Testis (tissue), 2 donors: ENCODE measurements at regions not wholly inside any gene's neighbourhood (a gene's known extent, or its start where the extent isn't known, plus 50 kb on each side); places are given as distances from the start of the nearest gene placed in this dataset.

Experiments
- DNase-seq: peaks from one replicate; pipeline ENCODE4 v3.0.0-alpha.2; 2019
- H3K27ac ChIP-seq, 2 donors: fragments of 200-600 bp; sonication (generic); one replicate each; pipeline ENCODE4 v1.5.1; 2019
- H3K27me3 ChIP-seq: fragments of 200-600 bp; sonication (generic); one replicate; pipeline ENCODE4 v1.5.1; 2019
- H3K36me3 ChIP-seq: fragments of 200-600 bp; sonication (generic); one replicate; pipeline ENCODE4 v1.5.1; 2017; ENCODE audit warnings: low read depth; ENCODE audit errors: missing control alignments
- H3K4me1 ChIP-seq: fragments of 200-600 bp; sonication (generic); one replicate; pipeline ENCODE4 v1.5.1; 2019
- H3K4me3 ChIP-seq, 2 donors: fragments of 200-600 bp; sonication (generic); one replicate each; pipeline ENCODE4 v1.5.1; 2017 to 2019
- H3K9me3 ChIP-seq: fragments of 200-600 bp; sonication (generic); one replicate; pipeline ENCODE4 v1.5.1; 2017
- POLR2A ChIP-seq: fragments of 450-650 bp; IDR thresholded peaks from one replicate; pipeline ENCODE4 v1.6.1; 2017; ENCODE audit warnings: antibody characterized with exemption, mild to moderate bottlenecking, moderate library complexity
- WGBS, 2 donors: methylation state at CpG; one replicate each; pipeline ENCODE4 v1.1.5; 2018; 5-methylcytosine and 5-hydroxymethylcytosine counted together
- intact Hi-C: fragments of 100-400 bp; cut with DNase I; formaldehyde crosslinking; loops from one replicate; pipeline ENCODE4 v1.15.1; 2023; ENCODE audit warnings: low total_unique reads
- TF ChIP-seq, protein P1 (sequence below), 3 experiments: fragments of 450-650 bp in 2 of 3; fragments of 200-600 bp in 1 of 3; sonication (generic) in 1 of 3; IDR thresholded peaks; one replicate each; pipeline ENCODE4 v1.5.1; 2016 to 2019; ENCODE audit warnings: antibody characterized with exemption in 3 of 3, mild to moderate bottlenecking in 2 of 3, moderate library complexity in 1 of 3

DNA sequence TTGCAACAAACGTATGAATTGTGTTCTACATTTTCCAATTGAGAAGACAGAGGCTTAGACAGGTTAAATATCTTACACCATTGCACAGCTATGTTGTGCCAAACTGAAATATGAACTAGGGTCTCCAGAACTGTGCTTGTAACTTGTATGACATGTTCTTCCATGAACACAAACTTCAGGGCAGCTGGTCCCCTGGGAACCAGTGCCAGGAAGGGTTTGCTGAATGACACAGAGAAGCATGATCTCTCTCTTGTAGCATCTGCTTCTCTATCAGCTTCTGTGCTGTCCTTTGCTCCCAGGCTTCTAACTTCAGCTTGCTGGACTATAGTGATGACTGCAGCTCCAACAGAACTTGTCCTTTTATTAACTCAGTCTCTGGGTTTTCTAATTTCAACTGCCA, 385.5 kb downstream of the SIPA1L2 start:
- Histone ChIP-seq H3K27me3 (no peaks in the 10 kb centered on the region), H3K36me3 (no peaks in the 10 kb centered on the region), H3K27ac (no peak overlapping the region), H3K9me3 (no peaks in the 10 kb centered on the region), H3K4me3 (no peak overlapping the region), H3K4me1 (no peaks in the 10 kb centered on the region)
- WGBS, 2 donors, result 75 to 83% methylated on average over 1 of the region's 1 CpG
- TF ChIP-seq, protein P1, sequence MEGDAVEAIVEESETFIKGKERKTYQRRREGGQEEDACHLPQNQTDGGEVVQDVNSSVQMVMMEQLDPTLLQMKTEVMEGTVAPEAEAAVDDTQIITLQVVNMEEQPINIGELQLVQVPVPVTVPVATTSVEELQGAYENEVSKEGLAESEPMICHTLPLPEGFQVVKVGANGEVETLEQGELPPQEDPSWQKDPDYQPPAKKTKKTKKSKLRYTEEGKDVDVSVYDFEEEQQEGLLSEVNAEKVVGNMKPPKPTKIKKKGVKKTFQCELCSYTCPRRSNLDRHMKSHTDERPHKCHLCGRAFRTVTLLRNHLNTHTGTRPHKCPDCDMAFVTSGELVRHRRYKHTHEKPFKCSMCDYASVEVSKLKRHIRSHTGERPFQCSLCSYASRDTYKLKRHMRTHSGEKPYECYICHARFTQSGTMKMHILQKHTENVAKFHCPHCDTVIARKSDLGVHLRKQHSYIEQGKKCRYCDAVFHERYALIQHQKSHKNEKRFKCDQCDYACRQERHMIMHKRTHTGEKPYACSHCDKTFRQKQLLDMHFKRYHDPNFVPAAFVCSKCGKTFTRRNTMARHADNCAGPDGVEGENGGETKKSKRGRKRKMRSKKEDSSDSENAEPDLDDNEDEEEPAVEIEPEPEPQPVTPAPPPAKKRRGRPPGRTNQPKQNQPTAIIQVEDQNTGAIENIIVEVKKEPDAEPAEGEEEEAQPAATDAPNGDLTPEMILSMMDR (IDR thresholded peaks at IDR 0.05), result no peak
- TF ChIP-seq POLR2A, result no peak
- no peak for DNase-seq
- intact Hi-C loops, result no loop called here

DNA sequence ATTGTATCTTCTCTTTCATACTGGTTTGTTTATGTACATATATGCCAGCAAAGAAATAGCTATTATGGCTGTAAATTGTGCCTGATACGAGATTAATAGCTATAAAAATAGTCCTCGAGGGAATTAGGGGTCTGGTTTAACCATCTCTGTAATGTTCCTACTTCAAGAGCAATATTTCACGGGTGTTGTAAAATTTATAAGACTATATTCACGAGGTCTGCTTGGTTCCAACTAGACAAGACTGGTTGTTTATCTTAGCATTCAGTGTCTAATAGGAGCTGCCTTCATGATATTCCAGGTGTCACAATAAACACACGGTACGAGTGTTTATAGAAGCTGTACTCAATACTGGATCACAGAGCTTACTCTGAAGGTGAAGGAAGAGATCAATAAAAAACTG, 389.9 kb downstream of the SIPA1L2 start:
- H3K27me3 ChIP-seq, result no peaks in the 10 kb centered on the region
- no peak for DNase-seq
- WGBS, 2 donors, result 47 to 61% methylated on average over 6 of the region's 6 CpGs
- H3K9me3 ChIP-seq, result no peaks in the 10 kb centered on the region
- TF ChIP-seq, protein P1 (IDR thresholded peaks at IDR 0.05), result no peak
- no peak for TF ChIP-seq POLR2A
- H3K36me3 ChIP-seq, result no peaks in the 10 kb centered on the region
- intact Hi-C loops, result no loop called here
- H3K27ac ChIP-seq, result no peak overlapping the region
- no peak overlapping the region for H3K4me3 ChIP-seq
- no peaks in the 10 kb centered on the region for H3K4me1 ChIP-seq

DNA sequence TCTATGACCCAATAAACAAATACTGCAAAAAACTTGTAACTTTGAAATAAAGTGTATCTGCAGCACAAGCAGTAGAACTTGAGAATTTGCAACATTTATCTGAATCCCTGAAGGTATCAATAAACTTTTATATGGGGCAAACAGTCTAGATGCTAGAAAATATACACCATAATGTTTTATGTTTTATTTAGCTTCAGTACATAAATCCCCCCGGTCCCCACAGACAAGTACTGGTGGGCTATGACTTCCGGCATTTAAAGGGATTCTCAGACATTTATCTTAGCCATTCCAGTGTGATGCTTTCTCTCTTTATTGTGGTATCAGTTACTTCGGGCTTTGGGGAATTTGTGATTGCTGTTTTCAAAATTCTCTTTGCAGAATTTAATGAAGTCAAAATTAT, 390.4 kb downstream of the SIPA1L2 start:
- TF ChIP-seq POLR2A, result no peak
- TF ChIP-seq, protein P1 (IDR thresholded peaks at IDR 0.05), result no peak
- Histone ChIP-seq H3K27me3 (no peaks in the 10 kb centered on the region), H3K36me3 (no peaks in the 10 kb centered on the region), H3K27ac (no peak overlapping the region), H3K4me1 (no peaks in the 10 kb centered on the region), H3K9me3 (no peaks in the 10 kb centered on the region), H3K4me3 (no peak overlapping the region)
- 49 to 50% methylated on average over 3 of the region's 3 CpGs for WGBS, 2 donors
- intact Hi-C loops, result no loop called here
- DNase-seq, result no peak

DNA sequence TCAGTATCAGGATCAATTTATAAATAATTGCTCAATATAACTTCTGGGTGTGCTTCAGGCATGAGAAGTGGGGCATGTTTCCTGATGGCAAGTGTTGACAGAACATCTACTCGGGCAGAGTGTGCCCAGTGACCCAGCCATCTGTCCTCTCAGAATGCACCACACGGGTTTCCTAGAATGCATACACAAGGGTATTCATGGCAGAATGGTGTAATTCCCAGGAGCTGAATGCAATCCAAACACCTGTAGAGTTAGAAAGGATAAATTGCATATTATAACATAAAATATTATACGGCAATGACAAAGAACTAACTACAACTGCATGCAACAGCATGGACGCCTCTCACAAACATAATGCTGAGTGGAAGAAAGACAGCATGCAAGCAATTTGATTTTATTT, 391.9 kb downstream of the SIPA1L2 start:
- H3K36me3 ChIP-seq, result no peaks in the 10 kb centered on the region
- DNase-seq, result no peak
- intact Hi-C loops, result no loop called here
- no peak overlapping the region for H3K27ac ChIP-seq
- no peak overlapping the region for H3K4me3 ChIP-seq
- no peaks in the 10 kb centered on the region for H3K9me3 ChIP-seq
- no peaks in the 10 kb centered on the region for H3K27me3 ChIP-seq
- WGBS, 2 donors, result 91 to 94% methylated on average over 4 of the region's 4 CpGs
- no peaks in the 10 kb centered on the region for H3K4me1 ChIP-seq
- TF ChIP-seq POLR2A, result no peak
- TF ChIP-seq, protein P1 (IDR thresholded peaks at IDR 0.05), result no peak

DNA sequence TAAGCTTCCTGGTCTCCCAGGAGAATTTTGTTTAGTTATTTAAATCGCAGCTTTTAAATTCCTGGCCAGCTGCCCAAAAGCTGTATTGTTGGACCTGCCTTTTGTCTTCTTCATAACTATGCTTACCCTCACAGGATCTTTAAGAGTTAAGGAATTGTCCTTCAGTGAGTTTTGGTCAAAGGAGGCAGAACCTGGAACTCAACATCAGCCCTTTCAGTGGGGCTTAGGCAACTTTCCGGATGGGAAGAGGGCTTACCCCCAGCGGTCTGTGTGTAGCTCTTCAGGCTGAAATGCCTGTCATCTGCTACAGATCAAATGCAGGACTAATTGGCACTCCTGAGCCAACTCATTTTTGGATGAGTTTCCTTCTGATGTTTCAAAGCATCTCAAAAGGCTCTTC, 402.6 kb downstream of the SIPA1L2 start:
- intact Hi-C loops, result no loop called here
- no peak overlapping the region for H3K4me3 ChIP-seq
- no peaks in the 10 kb centered on the region for H3K36me3 ChIP-seq
- H3K4me1 ChIP-seq, result peaks cover 3% of the 10 kb centered on the region
- H3K27ac ChIP-seq, result no peak overlapping the region
- no peaks in the 10 kb centered on the region for H3K9me3 ChIP-seq
- no peak for TF ChIP-seq POLR2A
- TF ChIP-seq, protein P1 (IDR thresholded peaks at IDR 0.05), result no peak
- DNase-seq, result no peak
- WGBS, 2 donors, result 38% methylated on average over 3 of the region's 3 CpGs
- H3K27me3 ChIP-seq, result no peaks in the 10 kb centered on the region
